SK-N-SH treated with all-trans-retinoic acid at 6 μM for 48 hours (cell line): ENCODE measurements at regions not wholly inside any gene's neighbourhood (a gene's known extent, or its start where the extent isn't known, plus 50 kb on each side); places are given as distances from the start of the nearest gene placed in this dataset.

Source experiments
- ATAC-seq: fragments of 200-7000 bp; cut with Tn5 transposase; 3 replicates; pipeline ENCODE4 v1.9.1; 2020; ENCODE audit warnings: mild to moderate bottlenecking, moderate library complexity
- ARNTL ChIP-seq: fragments of 450-650 bp; formaldehyde crosslinking; IDR thresholded peaks from 2 replicates; pipeline ENCODE4 v1.5.0; 2020; ENCODE audit warnings: low read depth, mild to moderate bottlenecking, moderate library complexity, borderline replicate concordance
- BACH2 ChIP-seq: fragments of 250-450 bp; sonication (Bioruptor Pico); IDR thresholded peaks from 2 replicates; pipeline ENCODE4 v1.9.0; 2021; ENCODE audit warnings: mild to moderate bottlenecking, borderline replicate concordance
- CSDC2 ChIP-seq: fragments of 250-450 bp; sonication (Bioruptor Pico); IDR thresholded peaks from 2 replicates; pipeline ENCODE4 v1.5.0; 2020; ENCODE audit warnings: mild to moderate bottlenecking, moderate library complexity
- ESRRG ChIP-seq: fragments of 250-450 bp; sonication (Bioruptor Pico); IDR thresholded peaks from 2 replicates; pipeline ENCODE4 v1.6.1; 2021; ENCODE audit warnings: mild to moderate bottlenecking
- GLIS3 ChIP-seq: fragments of 250-450 bp; sonication (Bioruptor Pico); IDR thresholded peaks from 2 replicates; pipeline ENCODE4 v1.5.0; 2020; ENCODE audit warnings: mild to moderate bottlenecking, moderate library complexity
- ISL1 ChIP-seq: fragments of 250-450 bp; sonication (Bioruptor Pico); IDR thresholded peaks from 2 replicates; pipeline ENCODE4 v2.1.2; 2022; ENCODE audit warnings: mild to moderate bottlenecking, moderate library complexity
- PATZ1 ChIP-seq: fragments of 250-450 bp; sonication (Bioruptor Pico); IDR thresholded peaks from 2 replicates; pipeline ENCODE4 v1.8.0; 2020; ENCODE audit warnings: mild to moderate bottlenecking, moderate library complexity, borderline replicate concordance
- POU6F1 ChIP-seq: fragments of 250-450 bp; sonication (Bioruptor Pico); IDR thresholded peaks from 2 replicates; pipeline ENCODE4 v1.8.0; 2021; ENCODE audit warnings: low read depth, mild to moderate bottlenecking, moderate library complexity, borderline replicate concordance
- PPARA ChIP-seq: fragments of 250-450 bp; sonication (Bioruptor Pico); IDR thresholded peaks from 2 replicates; pipeline ENCODE4 v1.5.0; 2020; ENCODE audit warnings: mild to moderate bottlenecking, borderline replicate concordance
- RARB ChIP-seq: fragments of 250-450 bp; sonication (Bioruptor Pico); IDR thresholded peaks from 2 replicates; pipeline ENCODE4 v1.8.0; 2021; ENCODE audit warnings: mild to moderate bottlenecking, moderate library complexity
- SNAI2 ChIP-seq: fragments of 250-450 bp; sonication (Bioruptor Pico); IDR thresholded peaks from 2 replicates; pipeline ENCODE4 v1.5.0; 2020; ENCODE audit warnings: mild to moderate bottlenecking, moderate library complexity
- TOX ChIP-seq: fragments of 250-450 bp; sonication (Bioruptor Pico); IDR thresholded peaks from 2 replicates; pipeline ENCODE4 v1.8.0; 2021; ENCODE audit warnings: mild to moderate bottlenecking, moderate library complexity, borderline replicate concordance
- ZC3H10 ChIP-seq: fragments of 250-450 bp; sonication (Bioruptor Pico); IDR thresholded peaks from 2 replicates; pipeline ENCODE4 v1.5.1; 2021; ENCODE audit warnings: mild to moderate bottlenecking, moderate library complexity
- ZFP3 ChIP-seq: fragments of 250-450 bp; sonication (Bioruptor Pico); IDR thresholded peaks from 2 replicates; pipeline ENCODE4 v1.5.0; 2020; ENCODE audit warnings: mild to moderate bottlenecking, moderate library complexity
- ZNF565 ChIP-seq: fragments of 450-650 bp; formaldehyde crosslinking; conservative IDR thresholded peaks from 2 replicates; pipeline ENCODE4 v1.5.0; 2020; ENCODE audit warnings: low read depth, mild to moderate bottlenecking, moderate library complexity
- ZNF8 ChIP-seq: fragments of 450-650 bp; formaldehyde crosslinking; IDR thresholded peaks from 2 replicates; pipeline ENCODE4 v1.5.0; 2020; ENCODE audit warnings: mild to moderate bottlenecking, moderate library complexity
- TF ChIP-seq, protein P1 (sequence below): fragments of 250-450 bp; sonication (Bioruptor Pico); IDR thresholded peaks from 2 replicates; pipeline ENCODE4 v1.5.1; 2020; ENCODE audit warnings: low read depth, mild to moderate bottlenecking, moderate library complexity
- TF ChIP-seq, protein P2 (sequence below): fragments of 250-450 bp; sonication (Bioruptor Pico); IDR thresholded peaks from 2 replicates; pipeline ENCODE4 v1.5.0; 2020; ENCODE audit warnings: mild to moderate bottlenecking, moderate library complexity
- TF ChIP-seq, protein P3 (sequence below): fragments of 250-450 bp; sonication (Bioruptor Pico); IDR thresholded peaks from 2 replicates; pipeline ENCODE4 v1.5.1; 2021; ENCODE audit warnings: mild to moderate bottlenecking, moderate library complexity

- TF ChIP-seq BACH2 (CRISPR knock-in tag), result no peak
- TF ChIP-seq RARB, result no peak
- TF ChIP-seq, protein P1, sequence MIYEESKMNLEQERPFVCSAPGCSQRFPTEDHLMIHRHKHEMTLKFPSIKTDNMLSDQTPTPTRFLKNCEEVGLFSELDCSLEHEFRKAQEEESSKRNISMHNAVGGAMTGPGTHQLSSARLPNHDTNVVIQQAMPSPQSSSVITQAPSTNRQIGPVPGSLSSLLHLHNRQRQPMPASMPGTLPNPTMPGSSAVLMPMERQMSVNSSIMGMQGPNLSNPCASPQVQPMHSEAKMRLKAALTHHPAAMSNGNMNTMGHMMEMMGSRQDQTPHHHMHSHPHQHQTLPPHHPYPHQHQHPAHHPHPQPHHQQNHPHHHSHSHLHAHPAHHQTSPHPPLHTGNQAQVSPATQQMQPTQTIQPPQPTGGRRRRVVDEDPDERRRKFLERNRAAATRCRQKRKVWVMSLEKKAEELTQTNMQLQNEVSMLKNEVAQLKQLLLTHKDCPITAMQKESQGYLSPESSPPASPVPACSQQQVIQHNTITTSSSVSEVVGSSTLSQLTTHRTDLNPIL (CRISPR knock-in tag), result no peak
- no peak for TF ChIP-seq CSDC2 (CRISPR knock-in tag)
- no peak for TF ChIP-seq ARNTL (CRISPR knock-in tag)
- TF ChIP-seq ZNF565, result no peak
- no peak for TF ChIP-seq PATZ1 (CRISPR knock-in tag)
- TF ChIP-seq ISL1 (CRISPR knock-in tag), result no peak
- TF ChIP-seq ESRRG, result no peak
- TF ChIP-seq, protein P2, sequence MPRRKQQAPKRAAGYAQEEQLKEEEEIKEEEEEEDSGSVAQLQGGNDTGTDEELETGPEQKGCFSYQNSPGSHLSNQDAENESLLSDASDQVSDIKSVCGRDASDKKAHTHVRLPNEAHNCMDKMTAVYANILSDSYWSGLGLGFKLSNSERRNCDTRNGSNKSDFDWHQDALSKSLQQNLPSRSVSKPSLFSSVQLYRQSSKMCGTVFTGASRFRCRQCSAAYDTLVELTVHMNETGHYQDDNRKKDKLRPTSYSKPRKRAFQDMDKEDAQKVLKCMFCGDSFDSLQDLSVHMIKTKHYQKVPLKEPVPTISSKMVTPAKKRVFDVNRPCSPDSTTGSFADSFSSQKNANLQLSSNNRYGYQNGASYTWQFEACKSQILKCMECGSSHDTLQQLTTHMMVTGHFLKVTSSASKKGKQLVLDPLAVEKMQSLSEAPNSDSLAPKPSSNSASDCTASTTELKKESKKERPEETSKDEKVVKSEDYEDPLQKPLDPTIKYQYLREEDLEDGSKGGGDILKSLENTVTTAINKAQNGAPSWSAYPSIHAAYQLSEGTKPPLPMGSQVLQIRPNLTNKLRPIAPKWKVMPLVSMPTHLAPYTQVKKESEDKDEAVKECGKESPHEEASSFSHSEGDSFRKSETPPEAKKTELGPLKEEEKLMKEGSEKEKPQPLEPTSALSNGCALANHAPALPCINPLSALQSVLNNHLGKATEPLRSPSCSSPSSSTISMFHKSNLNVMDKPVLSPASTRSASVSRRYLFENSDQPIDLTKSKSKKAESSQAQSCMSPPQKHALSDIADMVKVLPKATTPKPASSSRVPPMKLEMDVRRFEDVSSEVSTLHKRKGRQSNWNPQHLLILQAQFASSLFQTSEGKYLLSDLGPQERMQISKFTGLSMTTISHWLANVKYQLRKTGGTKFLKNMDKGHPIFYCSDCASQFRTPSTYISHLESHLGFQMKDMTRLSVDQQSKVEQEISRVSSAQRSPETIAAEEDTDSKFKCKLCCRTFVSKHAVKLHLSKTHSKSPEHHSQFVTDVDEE (CRISPR knock-in tag), result no peak
- TF ChIP-seq, protein P3, sequence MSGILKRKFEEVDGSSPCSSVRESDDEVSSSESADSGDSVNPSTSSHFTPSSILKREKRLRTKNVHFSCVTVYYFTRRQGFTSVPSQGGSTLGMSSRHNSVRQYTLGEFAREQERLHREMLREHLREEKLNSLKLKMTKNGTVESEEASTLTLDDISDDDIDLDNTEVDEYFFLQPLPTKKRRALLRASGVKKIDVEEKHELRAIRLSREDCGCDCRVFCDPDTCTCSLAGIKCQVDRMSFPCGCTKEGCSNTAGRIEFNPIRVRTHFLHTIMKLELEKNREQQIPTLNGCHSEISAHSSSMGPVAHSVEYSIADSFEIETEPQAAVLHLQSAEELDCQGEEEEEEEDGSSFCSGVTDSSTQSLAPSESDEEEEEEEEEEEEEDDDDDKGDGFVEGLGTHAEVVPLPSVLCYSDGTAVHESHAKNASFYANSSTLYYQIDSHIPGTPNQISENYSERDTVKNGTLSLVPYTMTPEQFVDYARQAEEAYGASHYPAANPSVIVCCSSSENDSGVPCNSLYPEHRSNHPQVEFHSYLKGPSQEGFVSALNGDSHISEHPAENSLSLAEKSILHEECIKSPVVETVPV (CRISPR knock-in tag), result no peak
- TF ChIP-seq PPARA (CRISPR knock-in tag), result no peak
- TF ChIP-seq ZC3H10, result no peak
- ATAC-seq, result no peak
Measured at GRCh38 chr13:81211713-81212112, 870.8 kb upstream of the SPRY2 start.

DNA sequence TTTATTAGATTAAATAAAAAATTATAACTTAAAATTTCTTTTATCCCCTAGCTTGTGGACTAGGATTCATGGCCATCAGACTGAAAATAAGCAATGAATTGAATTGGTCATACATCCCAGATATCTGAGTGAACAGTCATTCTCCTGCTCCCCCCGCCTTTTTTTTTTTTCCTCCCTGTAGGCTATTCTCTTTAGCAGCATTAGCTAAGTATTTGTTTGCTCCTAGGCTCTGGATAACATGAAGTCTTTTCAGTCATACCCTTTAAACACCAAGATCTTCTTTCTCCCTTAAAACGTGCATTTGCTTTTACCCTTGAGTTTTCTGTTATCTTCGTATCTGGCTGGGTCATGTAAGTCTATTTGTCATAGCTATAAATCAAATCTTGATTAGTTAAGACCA, 866.7 kb upstream of the SPRY2 start:
- TF ChIP-seq ESRRG, result no peak
- TF ChIP-seq, protein P3 (CRISPR knock-in tag), result no peak
- TF ChIP-seq POU6F1 (CRISPR knock-in tag), result no peak
- TF ChIP-seq ZNF8 (CRISPR knock-in tag), result no peak
- no peak for TF ChIP-seq ZFP3 (CRISPR knock-in tag)
- no peak for TF ChIP-seq RARB
- TF ChIP-seq SNAI2 (CRISPR knock-in tag), result no peak
- TF ChIP-seq GLIS3 (CRISPR knock-in tag), result no peak
- TF ChIP-seq, protein P2 (CRISPR knock-in tag), result no peak
- TF ChIP-seq PPARA (CRISPR knock-in tag), result no peak
- no peak for TF ChIP-seq TOX (CRISPR knock-in tag)
- TF ChIP-seq ARNTL (CRISPR knock-in tag), result no peak
- TF ChIP-seq BACH2 (CRISPR knock-in tag), result no peak
- TF ChIP-seq, all 23 proteins: peak for 0
- ATAC-seq, result no peak
